ENCODE measurements at regions not wholly inside any gene's neighbourhood (a gene's known extent, or its start where the extent isn't known, plus 50 kb on each side); places are given as distances from the start of the nearest gene placed in this dataset.

DNA sequence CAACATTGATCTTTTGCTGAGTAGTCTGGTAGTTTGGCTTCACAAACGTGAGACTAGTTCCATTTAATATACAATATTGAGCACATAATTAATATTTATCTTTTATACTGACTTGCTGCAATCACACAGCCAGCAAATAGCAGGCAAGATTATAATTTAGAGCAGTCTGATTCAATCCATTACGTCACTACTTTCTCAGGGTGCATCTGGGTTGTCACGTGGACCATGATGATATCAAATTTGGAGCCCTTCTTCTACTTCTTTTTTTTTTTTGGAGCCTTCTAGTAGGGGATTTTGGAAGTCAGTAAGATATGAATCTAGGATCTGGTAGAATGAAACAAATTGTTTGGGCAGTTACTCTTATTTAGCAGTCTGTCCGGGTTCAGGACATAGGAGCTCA, 100.6 kb upstream of the SLC5A9 start:
- 61 to 63% methylated on average over 4 of the region's 4 CpGs for WGBS, 2 donors

DNA sequence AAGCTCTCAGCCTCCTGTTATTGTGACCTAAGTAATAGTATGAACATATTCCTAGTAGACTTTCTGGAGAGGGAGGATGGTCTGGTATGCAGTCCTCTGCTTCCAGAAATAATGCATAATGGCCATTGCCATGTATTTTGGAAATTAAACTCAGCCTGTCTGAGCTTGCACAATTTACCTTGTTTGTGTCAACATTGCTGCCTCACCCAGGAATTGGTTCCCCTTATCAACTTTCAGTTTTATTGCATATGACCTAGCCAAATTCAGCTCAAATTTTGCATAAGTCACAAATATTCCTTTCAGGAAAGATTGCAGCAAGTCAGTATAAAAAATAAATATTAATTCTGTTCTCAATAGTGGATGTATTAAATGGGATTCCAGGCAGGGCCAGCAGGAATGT, 101.9 kb upstream of the SLC5A9 start:
- FAIRE-seq (no peak), ATAC-seq (no peak), DNase-seq (no peak)
- Histone ChIP-seq H3K27ac (no peak overlapping the region), H3K4me1 (no peaks in the 10 kb centered on the region), H3K36me3 (no peaks in the 10 kb centered on the region), H3K27me3 (no peaks in the 10 kb centered on the region), H3K4me3 (no peak overlapping the region), H3K9me3 (no peaks in the 10 kb centered on the region)
- intact Hi-C loops (cut with DNase I) = no loop called here
- TF ChIP-seq, protein P1, sequence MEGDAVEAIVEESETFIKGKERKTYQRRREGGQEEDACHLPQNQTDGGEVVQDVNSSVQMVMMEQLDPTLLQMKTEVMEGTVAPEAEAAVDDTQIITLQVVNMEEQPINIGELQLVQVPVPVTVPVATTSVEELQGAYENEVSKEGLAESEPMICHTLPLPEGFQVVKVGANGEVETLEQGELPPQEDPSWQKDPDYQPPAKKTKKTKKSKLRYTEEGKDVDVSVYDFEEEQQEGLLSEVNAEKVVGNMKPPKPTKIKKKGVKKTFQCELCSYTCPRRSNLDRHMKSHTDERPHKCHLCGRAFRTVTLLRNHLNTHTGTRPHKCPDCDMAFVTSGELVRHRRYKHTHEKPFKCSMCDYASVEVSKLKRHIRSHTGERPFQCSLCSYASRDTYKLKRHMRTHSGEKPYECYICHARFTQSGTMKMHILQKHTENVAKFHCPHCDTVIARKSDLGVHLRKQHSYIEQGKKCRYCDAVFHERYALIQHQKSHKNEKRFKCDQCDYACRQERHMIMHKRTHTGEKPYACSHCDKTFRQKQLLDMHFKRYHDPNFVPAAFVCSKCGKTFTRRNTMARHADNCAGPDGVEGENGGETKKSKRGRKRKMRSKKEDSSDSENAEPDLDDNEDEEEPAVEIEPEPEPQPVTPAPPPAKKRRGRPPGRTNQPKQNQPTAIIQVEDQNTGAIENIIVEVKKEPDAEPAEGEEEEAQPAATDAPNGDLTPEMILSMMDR (IDR thresholded peaks at IDR 0.05) = no peak

More for the DNA sequence above, 100.6 kb upstream of the SLC5A9 start:
- no peaks in the 10 kb centered on the region for H3K36me3 ChIP-seq
- no peaks in the 10 kb centered on the region for H3K4me1 ChIP-seq
- H3K27me3 ChIP-seq = no peaks in the 10 kb centered on the region
- TF ChIP-seq, protein P1 (IDR thresholded peaks at IDR 0.05) = no peak
- no peak overlapping the region for H3K27ac ChIP-seq
- H3K9me3 ChIP-seq = no peaks in the 10 kb centered on the region
- DNase-seq (no peak), ATAC-seq (no peak), FAIRE-seq (no peak)
- intact Hi-C loops (cut with DNase I) = no loop called here
- H3K4me3 ChIP-seq = no peak overlapping the region

DNA sequence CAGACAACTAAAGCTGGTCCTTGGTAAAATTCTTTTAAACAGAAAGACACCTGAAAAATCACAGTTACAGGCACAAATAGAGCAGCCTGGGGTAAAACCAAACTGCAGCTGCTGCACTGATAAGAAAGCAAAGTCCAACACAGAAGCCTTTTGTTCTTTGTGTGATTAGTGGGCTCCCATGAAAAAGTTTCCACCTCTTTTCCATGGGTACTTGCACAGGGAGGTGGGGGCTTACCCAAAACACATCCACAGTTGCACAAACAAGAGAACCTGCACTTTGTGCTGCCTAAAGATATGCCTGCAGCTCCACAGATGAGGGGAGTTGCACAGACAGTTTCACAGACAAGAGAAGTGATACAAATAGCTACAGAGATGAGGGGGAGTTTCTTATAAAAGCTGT, 106.7 kb upstream of the SLC5A9 start:
- no peak for FAIRE-seq
- H3K36me3 ChIP-seq = no peaks in the 10 kb centered on the region

DNA sequence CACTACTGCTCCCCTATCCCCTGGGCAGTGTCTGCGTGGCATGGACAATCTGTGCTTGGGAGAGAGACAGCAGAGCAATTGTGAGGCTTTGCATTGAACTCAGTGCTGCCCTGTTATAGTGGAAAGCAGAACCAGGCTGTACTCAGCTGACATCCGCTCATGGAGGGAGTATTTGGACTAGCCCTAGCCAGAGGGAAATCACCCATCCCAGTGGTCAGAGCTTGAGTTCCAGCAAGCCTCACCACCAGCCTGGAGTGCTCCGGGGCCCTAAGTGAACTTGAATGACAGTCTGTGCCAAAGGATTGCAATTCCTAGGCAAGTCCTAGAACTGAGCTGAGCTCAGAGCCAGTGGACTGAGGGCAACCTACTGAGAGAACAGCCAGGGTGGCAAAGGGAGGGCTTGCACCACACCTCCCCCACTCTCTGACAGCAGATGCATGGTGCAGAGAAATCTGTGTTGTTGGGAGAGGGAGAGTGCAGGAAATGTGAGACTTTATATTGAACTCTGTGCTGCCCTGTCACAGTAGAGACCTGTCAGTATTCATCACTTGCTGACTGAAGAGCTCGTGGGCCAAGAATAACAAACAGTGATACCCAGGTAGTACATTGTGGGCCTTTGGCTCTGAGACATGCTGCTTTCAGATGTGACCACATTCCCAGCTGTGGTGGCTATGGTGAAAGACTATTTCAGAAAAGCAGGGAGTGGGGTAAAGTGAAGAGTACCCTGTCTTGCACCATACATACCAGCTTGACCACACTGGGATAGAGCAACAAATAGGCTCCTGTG, 107.7 kb upstream of the SLC5A9 start:
- H3K27ac ChIP-seq = no peak overlapping the region
- no peaks in the 10 kb centered on the region for H3K27me3 ChIP-seq
- intact Hi-C loops (cut with DNase I) = no loop called here
- no peak overlapping the region for H3K4me3 ChIP-seq
- H3K36me3 ChIP-seq = no peaks in the 10 kb centered on the region
- 78 to 85% methylated on average over 4 of the region's 4 CpGs for WGBS, 2 donors
- TF ChIP-seq, protein P1 (IDR thresholded peaks at IDR 0.05) = no peak
- FAIRE-seq (no peak), ATAC-seq (peak in 1 of 4 donors; percentile 25), DNase-seq (no peak)
- no peaks in the 10 kb centered on the region for H3K9me3 ChIP-seq
- H3K4me1 ChIP-seq = no peaks in the 10 kb centered on the region

More for the DNA sequence above, 106.7 kb upstream of the SLC5A9 start:
- Histone ChIP-seq H3K27me3 (no peaks in the 10 kb centered on the region), H3K4me1 (no peaks in the 10 kb centered on the region), H3K9me3 (no peaks in the 10 kb centered on the region), H3K27ac (no peak overlapping the region), H3K4me3 (no peak overlapping the region)
- TF ChIP-seq, protein P1 (IDR thresholded peaks at IDR 0.05) = no peak
- DNase-seq = no peak
- peak in 3 of 4 donors; percentile 22 to 79 (median 54) for ATAC-seq
- intact Hi-C loops (cut with DNase I) = no loop called here

DNA sequence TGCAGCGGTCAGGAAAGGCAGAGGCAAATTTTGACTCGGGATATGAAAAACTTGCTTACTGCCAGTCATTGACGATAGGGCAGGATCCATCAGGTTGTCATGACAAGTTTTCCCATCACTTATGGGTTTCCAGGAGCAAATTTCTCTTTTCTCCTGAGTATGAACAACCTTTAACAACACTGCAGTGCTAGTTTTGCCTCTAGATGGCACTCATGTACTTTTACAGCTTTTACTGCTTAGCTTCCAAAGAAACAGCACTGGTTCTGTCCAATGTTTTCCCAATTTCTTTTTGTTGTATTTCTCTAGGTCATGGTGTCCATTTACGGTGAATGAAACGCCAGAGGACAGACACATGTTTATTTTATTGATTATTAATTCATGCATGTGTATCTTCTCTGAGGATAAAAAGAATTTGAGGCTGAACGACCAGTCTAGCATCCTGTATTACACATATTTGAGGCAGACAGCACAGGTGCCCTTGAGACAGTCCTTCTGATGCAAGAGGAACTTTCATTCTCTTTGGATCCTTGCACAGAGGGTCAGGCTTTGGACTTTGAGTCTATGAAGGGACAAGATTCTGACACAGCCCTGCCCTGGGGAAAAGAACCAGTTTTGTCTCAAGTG, 112.3 kb upstream of the TRABD2B start:
- no peak overlapping the region for H3K4me3 ChIP-seq
- 9 to 11% methylated on average over 6 of the region's 6 CpGs for WGBS, 2 donors
- FAIRE-seq (peak; percentile 34), ATAC-seq (peak in 3 of 4 donors; percentile 78 to 85 (median 84)), DNase-seq (peak in 1 of 6 donors; percentile 25)
- H3K4me1 ChIP-seq = no peaks in the 10 kb centered on the region
- H3K27ac ChIP-seq = no peak overlapping the region
- H3K36me3 ChIP-seq = no peaks in the 10 kb centered on the region
- intact Hi-C loops (cut with DNase I) = loop anchor here in 2 of 3 donors (5.0 to 10.0 kb wide), 3 partner anchors 93 to 367 kb away; no protein-coding TSS in a partner anchor
- H3K9me3 ChIP-seq = no peaks in the 10 kb centered on the region
- TF ChIP-seq, protein P1 (IDR thresholded peaks at IDR 0.05) = peak; percentile 41 to 72 (median 70)
- H3K27me3 ChIP-seq = no peaks in the 10 kb centered on the region

Data from pancreas (tissue), 10 donors.